HG02623 (cell line): ENCODE measurements at regions not wholly inside any gene's neighbourhood (a gene's known extent, or its start where the extent isn't known, plus 50 kb on each side); places are given as distances from the start of the nearest gene placed in this dataset.

Experiments
- ATAC-seq: cut with Tn5 transposase; IDR thresholded peaks from one replicate; pipeline ENCODE4 v1.9.1; 2021; ENCODE audit warnings: moderate library complexity; ENCODE audit not compliant: unreplicated experiment

DNA sequence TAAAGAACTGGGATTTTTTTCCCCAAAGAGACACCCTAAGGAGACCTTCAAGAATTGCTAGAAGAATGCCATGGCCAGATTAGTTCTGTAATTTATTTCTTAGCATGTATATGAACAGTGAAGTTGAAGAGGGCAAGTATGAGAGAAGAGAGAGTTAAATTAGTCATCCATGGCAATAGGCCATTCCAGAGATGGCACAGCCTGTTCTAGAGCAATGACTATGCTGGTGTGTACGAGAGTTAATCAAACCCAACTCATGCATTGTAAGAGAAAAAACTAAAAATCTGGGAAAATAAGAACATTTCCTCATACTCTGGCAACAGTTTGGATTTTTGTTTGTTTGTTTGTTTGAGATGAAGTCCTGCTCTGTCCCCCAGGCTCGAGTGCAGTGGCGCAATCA is 112.1 kb upstream of the PIK3C3 start:
- no peak for ATAC-seq

DNA sequence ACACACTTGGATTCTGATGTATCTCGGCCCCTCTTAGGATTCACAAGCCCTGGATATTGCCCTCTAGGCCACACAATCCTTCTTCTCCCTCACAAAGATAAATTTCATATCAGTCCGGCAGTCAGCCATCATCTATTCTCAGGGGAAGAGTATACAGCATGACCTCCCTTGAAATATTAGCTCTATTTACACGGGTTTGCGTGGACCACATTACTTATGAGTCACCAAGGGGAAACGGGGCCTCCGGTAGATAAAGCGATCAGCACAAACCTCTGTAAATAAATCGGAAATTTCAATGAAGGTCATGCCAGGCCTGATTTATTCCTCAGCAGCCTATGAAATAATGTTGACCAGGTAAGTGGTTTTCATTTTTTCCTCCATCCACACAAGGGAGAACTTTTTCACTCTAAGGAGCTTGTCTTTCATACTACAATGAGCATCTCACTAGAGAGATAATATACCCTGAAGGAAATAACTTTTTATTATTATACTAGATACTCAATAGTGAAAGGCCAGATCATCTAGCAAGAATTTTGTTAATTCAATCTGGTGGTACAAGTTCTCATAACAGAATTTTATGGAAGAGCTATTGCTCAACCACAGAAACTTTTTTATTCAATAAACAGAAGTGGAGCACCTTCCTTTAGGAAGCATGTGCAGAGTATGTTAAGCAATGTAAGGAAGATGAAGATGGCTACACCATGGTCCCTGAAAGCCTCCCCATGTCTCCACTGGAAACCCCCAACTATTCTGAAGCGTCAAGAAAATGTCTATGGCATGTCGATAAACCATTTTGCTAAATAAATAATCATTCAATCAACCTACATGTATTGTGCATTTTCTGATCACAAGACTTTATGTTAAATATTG is 125.2 kb upstream of the PIK3C3 start:
- no peak for ATAC-seq

DNA sequence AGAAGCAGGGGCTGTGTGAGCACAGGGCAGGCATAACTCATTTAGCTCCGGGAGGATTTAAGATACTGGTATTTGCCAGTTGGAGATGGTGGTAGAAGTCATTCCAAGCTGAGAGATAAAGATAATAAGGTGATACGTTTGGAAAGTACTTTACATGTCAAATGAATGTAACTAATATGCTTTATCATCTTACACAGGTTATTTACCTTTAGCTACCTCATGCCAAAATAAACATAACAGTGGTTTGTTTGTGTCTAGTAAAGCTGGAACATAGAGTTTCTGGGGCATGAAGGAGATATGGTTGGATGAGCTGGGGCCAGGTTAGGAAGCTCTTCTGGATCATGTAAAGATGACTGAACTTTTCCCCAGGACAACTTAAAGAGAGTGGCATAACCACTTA is 126.9 kb upstream of the PIK3C3 start:
- no peak for ATAC-seq

DNA sequence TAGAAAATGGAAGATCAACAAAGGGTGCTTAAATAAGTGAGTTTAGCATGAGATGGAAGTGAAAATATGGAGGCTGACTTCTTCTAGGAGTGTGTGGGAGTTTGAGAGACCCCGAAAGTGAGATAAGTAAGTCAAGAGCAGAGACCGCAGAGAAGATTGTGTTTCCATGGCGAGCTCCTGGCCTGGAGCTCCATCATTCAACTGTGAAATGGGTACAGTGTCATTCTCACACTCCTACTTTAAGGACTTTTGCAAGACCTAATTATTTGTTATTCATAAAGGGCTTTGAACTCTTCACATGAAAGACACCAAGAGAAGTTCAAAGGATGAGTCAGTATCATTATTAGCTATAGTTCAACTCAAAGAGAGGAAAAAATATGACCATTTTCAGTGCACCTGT is 134.2 kb upstream of the PIK3C3 start:
- no peak for ATAC-seq

DNA sequence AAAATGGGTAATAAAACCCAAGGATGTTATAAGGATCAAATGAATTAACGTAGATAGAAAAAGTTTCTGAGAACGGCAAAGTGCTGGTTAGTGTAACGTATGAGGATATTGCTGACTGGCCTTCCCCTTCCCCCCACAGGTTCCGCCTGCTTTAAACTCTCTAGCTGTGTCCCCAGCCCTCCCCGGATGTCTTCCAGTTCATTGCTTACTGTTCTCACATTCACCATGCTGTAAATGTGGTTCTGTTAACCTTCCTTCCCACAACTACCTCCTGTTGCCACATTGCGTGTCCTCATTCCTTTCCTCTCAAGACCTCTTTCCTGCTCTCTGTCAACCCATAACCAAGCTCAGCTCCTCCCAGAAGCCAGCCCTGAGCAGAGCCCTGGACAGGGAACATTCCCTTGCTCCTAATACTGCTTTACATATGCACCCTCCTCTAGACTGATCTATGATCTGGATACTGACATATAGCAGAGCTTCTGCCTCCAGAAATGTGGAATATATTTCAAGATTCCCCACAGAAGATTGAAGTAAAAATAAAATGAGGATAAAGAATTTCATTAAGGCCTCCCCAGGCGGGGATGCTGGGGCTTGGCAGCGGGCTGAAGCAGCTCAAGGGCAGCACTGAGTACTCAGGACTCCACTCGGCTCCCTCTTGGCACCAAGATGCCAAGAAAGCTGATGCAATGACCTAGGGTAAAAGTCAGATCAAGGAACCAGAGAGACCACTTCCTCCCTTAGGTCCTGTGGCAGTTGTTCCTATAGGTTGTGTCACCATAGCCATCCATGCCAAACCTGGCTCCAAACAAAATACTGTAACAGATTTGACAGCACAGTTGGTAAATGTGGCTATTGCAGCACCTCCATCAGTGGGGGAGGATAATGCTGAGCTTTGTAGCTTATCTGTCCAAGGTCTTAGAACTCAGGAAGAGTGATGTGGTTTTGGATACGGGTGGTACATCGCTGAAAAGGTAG is 136.4 kb upstream of the PIK3C3 start:
- ATAC-seq = no peak

DNA sequence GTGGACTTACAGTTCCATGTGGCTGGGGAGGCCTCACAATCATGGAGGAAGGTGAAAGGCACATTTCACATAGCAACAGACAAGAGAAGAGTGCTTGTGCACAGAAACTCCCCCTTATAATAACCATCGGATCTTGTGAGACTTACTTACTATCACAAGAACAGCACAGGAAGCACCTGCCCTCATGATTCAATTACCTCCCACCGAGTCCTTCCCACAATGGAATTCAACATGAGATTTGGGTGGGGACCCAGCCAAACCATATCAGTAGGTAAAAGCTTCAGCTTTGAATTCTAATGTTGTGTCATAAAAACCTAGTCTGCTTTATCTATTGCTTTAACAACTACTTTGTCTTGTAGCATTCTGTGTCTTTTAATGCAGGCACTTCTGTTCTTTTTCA is 140.4 kb upstream of the PIK3C3 start:
- no peak for ATAC-seq

DNA sequence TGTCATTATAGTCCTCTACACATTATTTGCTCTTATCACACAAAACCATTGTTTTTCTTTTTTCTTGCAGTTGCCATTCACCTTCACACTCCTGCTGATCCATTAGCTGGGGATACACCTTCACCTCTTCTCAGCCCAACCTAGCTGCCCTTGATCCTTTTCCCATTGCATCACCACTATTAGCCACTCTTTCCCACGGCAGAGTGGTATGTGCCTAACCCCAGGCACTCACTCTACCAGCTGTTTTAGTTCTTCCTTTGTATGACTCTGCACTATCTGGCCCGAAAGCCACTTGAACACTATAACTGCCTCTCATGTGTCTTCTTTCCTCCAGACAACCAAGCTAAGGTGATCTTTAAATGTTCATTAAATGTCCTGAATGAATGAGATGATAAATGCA is 145.4 kb upstream of the PIK3C3 start:
- no peak for ATAC-seq

DNA sequence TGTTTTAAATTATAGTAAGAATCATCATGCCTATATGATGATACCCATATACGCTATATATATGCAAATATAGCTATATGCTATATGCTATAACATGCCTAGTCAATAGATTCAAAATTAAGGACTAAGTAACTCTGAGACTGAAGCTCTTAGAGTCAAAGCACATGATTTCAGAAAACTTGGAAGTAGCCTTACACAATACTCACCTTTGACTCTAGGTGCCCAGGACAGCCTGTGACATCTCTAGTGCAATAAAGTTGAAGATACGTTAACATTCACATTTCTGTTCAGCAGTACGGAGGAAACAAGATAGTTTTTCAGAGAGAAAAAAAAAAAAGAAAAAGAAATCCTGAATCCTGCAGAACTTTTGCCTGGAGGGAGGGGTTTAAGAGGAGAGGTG is 149.7 kb upstream of the PIK3C3 start:
- ATAC-seq = no peak

DNA sequence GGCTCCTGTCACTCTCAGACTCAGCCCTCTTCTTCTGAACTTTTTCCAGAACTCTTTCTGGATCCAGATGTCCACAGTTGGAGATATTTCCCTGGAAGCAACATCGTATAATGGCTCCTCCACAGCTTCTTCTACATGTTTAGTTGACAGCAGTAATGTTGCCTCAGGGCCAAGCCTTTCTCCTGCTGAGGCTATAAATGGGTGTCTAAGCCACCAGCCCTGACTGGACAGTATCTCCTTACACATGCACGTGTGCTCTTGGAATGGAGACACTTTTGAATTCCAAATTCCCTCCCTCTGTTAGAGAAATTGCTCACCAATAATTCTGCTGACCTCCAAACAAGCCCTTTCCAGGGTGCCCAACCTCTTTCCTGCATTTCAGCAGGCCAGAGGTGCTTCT is 156.2 kb upstream of the PIK3C3 start:
- ATAC-seq = no peak

DNA sequence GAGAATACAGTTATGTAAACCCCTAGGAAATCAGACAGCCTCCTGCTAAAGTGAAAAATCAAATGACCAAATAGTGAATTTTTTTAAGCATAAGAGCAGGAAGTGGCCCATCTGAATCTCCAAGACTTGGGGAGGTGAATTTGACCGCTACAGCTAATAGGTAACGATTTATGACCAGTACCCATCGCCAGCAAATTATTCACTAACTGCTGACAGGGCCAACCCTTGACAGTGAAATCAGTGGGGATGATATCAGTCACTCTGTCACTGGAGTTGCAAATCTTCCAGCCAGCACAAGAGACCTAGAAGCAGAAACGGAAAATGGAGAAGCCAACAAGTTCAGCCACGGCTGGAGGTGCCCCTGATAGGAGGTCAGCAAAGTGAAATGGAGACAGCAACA is 164.3 kb upstream of the PIK3C3 start:
- ATAC-seq = no peak

DNA sequence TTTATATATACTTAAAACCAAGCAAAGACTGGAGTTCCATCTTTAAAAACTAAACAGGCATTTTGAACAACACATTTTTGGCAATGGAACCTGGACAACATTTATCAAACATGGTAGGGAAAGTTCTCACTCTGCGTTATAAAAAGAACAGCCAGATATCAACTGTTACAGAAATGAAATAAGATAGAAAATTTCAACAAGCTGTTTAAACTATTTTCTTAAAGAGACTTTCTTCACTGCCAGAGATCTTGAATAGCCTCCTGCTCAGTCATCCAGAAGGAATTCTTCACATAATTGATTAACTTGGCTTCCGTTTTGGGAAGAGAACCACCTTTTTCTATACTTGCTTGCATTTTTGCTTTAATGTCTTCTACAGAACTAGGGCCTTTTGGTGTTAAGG is 166.0 kb upstream of the PIK3C3 start:
- no peak for ATAC-seq

DNA sequence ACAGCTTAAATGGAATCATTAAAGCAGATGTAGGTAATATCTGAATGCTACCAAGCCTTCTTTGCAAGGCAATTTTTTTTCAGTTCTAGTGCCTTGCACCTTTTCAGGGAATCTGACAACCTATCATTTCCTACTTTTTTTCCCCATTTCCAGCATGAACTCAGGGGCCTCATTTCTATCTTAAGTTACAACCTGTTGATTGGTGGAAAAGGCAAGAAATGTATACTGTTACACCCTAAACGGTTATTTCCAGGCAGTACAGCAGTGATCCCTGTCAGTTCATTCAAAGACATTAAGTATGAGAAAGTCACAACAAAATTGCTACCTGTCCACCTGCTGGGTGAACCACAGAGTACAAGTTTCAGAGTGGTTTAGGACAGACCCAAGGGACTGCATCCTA is 171.2 kb upstream of the PIK3C3 start:
- no peak for ATAC-seq

DNA sequence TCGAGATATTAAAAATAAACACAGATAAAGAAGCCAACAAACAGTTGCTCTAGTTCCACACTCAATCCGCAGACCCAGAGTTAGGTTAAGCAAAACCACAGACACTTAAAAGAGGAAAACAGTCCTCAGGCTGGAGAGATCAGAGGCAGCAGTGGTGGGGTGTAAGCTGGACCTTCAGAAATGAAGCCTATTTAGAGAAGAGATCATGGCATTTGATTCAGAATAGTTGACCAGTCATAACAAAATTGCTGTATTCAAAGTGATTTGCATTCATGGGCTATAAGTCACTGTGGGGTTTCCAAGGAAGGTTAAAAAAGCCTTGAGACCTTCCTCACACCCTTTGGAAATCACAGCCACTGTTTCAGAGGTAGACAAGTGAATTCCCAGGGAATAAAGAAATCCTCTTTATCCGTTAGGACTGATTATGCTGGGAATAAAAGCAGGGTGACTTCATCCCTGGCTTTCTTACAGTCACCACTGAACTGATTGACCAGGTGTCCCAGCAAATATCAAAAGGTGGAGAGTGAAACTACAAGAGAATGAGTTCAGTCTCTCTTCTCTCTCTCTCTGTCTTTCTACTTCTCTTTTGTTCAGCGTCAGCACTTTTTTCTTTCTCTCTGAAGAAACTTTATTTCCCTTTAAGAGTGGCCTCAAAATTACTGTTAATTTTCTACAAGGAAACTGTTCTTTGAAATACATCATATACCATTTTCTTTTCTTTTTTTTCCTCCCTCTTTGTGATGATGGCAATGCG is 171.8 kb upstream of the PIK3C3 start:
- no peak for ATAC-seq

DNA sequence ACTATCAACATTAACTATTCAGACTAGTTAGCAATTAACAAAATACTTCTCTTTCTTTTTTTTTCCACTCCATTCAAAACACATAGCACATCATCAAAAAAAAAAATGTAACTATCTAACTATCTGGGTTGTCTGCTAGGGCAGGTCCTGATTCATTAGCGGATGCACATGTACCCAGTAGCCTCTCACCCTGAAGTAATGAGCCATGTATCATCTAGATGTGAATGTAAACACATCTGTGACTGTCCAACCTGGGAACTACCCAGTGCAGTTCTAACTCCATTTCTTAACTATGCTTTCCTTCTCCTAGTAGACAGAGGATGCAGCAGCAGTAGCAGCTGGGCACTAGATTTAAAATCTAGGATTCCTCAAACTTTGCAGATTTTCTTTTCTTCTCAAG is 183.1 kb upstream of the PIK3C3 start:
- no peak for ATAC-seq

DNA sequence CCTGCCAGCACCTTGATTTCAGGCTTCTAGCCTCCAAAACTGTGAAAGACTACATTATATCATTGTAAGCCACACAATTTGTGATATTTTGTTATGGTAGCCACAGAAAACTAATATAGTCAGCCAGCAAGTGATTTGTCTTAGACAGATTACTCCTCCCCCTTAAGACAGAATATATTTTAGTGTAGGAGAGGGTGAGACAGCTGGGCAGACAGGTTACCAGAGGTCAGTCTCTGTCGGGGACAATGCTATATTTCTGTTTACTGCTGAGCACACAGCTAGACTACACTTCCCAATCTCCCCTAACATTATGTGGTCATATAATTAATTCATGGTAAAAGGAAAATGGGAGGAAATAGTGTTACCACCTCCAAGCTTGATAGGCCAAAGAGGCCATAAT is 185.8 kb upstream of the PIK3C3 start:
- no peak for ATAC-seq

DNA sequence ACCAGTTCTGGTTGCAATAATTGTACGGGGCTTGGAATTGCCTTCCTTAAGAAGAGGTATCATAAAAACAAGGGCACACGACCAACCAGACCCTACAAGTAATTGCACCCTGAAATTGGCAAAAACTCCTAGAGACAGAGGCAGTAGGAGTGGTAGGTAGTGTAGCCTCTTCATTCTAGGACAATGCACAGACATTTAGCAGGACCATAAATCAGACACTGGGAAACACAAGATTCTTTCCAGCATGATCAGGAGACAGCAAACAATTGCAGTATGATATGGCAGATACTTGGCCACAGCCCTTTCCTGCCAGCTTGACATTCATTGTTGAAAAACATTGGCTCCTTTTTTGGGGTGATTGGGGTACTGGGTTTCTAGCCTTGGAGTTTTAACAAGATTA is 186.6 kb upstream of the PIK3C3 start:
- ATAC-seq = no peak

DNA sequence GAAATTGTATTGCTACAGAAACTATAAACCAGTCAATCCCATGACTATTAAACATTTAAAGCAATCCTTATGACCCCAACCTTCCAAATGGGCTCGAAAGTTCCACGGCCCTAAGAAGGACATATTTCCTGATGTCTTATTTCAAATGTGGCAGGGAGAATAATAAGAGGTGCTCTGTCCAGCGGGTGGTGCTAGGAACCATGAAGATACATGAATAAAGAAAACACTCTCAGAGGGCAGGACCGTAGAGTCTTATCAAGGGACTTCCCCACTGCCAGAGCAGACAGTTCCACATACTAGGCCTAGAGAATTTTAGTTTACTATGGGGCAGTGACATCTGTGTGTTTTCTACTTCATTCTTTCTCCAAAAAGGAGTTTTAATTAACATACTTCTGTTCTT is 187.1 kb upstream of the PIK3C3 start:
- no peak for ATAC-seq

DNA sequence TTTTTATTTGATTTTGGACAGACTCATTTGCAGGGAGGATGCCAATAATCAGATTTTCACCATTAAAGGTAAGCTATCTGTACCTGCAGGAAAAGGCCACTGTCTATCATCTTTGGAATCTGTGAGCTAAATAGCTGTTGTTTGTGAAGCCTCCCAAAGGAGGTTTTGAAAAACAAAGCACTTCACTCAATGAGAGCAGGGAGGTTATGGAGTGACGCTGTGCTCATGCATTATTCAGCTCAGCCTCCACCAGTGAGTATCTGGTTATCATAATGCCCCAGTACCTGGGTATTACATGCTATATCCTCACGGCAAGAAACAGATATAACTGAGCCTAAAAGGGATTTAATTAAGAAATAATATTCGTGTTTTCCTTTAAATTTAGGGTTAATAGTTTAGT is 189.6 kb upstream of the PIK3C3 start:
- ATAC-seq = no peak

DNA sequence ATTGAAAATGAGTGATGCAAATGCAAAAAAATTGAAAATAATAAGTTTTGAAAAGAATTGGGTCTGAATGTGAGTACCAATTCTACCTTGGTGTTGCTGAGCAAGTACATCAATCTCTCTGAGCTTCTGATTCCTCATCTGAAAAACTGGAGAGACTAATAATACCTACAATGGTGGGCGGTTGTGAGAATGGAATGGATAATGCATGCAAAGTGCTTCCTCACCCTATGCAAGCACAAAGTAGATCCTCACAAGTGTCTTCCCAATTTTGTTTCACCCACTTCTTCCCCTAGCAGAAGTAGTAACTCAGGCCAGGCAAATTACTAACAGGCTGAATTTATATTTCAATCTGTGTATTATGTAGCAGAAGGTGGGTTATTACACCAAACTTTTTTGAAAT is 191.7 kb upstream of the PIK3C3 start:
- no peak for ATAC-seq

DNA sequence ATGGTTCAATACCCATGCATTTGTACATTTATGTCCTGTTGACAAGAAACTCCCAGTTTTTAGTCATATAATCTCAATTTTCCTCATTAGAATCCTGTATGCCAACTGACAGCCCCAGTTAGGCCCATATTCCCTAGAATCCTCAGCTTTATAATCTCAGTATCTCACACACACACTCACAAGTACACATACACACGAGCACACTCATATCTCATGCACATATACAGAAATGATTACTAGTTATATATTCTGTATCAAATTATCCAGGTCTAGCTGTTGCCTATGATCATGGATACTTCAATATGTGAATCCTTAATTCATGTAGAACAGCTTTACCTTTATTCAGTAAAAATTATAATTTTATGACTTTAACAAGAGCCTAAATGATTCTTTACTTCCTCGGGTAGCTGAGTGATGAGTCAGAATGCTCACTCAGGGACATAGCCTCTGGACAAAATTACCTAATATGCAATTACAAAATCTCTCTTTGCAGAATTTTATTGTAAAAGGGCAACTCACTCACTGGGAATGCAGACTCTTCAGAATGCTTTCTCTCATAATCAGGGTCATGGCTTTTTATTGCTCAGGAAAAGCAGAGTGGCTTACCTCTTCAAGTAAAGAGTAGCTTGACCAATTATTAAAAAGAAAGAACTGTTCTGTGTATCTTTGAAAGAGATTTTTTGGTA is 193.6 kb upstream of the PIK3C3 start:
- no peak for ATAC-seq

DNA sequence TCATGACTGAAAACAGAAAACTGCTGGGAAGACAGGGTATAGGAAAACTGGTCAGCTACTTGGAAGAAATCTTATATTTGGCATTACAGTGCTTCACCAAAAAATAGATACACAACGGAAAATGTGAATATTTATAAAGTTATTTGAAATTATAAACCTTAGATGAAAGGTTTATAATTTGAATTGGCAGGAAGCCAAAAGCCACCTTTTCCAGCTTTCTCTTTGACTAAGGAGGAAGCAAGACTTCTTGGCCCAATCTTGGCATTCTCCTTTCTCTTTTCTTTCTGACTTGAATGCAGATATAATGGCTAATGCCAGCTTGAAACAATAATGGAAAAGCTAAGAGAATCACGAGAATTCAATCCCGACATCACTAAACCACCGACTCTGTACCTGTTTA is 196.5 kb upstream of the PIK3C3 start:
- ATAC-seq = no peak
